GM18517 (cell line): ENCODE measurements at regions not wholly inside any gene's neighbourhood (a gene's known extent, or its start where the extent isn't known, plus 50 kb on each side); places are given as distances from the start of the nearest gene placed in this dataset.

ENCODE experiments used
- ATAC-seq: cut with Tn5 transposase; IDR thresholded peaks from one replicate; pipeline ENCODE4 v1.9.1; 2021; ENCODE audit warnings: mild to moderate bottlenecking, moderate library complexity; ENCODE audit not compliant: unreplicated experiment

DNA sequence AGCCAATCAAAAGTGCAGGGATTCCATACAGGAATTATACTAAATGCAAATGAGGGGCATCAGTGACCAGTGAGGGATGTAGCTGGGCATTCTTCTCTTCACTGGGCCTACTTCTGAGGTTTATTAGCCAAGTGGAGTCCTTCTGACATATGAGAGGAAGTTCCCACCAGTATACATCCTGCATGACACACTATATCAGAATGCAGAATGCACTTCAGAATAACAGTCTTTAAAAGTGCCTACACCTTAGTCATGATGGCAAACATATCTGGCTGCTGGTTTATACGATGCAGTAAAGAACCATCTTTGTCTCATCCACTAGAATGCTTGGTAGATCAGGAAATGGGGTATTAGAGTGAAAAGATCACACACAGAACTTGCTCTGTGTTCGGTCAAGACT is 180.3 kb upstream of the PPARGC1A start:
- ATAC-seq = no peak

DNA sequence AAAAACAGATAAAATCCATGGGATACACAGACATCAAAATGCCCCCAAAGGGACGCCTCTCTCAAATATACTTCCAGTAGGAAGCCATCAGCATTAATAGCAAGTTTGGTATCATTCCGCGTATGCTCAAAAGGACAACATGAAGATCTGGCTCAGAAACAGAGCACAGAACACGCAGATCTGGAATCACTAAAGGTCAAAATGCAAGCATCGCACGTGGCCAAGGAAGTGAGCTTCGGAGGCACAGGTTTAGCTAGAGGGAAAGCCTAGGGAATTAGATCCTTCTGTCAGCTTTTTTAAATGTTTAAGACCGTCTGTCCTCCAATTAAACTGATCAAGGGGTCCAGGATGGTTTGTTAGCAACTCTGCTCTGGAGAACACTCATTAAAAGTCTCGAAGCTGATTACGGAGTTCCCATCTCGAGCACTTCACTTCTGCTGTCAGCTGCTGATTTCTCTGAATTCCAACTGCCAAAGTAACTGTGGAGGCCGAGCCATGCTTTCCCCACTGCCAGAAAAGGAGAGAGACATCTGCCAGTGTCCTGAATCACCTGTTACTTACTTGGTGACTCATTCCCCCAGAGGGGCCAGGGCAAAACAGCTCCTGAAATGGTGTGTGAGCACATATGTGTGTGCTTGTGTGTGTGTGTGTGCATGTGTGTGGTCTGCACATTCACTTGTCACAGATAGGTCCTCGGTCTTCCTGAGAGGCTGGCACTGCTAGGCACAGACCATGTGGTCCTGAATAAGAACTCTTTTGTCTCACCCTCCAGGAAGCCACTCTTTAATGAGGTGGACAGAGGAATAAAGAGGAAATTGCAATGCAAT is 177.7 kb upstream of the PPARGC1A start:
- no peak for ATAC-seq

DNA sequence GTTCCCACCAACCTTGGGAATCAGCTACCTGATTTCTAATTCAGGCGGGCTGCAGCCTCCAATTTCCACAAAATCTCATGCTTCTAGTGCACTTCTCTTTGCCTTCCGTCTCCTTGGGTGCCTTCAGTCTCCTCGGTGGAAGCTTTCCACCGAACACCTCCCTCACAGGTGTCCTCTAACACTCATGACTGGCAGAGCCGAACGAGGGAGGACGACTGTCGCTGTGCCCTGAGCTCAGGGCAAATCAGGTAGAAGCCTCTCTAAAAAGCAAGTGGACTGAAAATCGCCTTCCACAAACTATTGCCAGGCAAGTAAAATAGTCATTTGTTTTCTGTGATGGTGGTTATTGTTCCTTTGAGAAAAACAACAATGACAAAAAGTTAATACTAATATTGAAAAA is 176.1 kb upstream of the PPARGC1A start:
- no peak for ATAC-seq

DNA sequence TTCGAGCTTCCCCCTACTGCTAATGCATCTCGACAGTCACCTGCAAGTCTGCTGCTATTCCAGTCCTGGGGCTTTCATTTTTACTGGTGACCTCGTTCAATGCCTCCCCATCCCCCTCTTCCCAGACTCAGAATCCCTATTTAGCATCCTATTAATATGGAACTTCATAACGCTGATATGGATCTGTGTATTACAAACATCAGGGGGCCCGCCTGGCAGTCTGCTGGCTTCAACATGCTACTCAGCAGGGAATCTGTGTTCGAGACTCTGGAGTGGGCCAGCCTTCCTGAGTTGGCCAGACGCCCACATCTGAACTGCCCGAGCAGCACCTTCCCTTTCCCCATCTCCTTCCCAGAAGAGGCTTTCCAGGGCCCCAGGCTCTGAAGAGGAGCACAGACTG is 173.9 kb upstream of the PPARGC1A start:
- no peak for ATAC-seq

DNA sequence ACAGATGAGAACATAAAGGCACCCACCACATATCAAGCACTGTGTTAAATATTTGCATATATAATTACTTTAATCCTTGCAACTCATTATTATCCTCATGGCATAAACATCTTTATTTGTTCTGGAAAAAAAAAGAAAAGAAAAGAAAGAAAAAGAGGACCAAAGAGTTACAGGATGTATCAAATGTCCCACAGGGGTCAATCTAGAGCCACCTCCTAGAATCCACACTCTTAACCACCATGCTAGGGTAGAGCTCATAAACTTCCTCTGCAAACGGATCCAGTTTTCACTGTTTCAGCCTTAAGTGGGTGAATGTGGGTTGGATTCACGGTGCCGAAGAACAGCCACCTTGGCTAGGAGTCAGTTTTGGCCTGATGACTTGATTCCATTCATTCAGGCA is 171.1 kb upstream of the PPARGC1A start:
- no peak for ATAC-seq

DNA sequence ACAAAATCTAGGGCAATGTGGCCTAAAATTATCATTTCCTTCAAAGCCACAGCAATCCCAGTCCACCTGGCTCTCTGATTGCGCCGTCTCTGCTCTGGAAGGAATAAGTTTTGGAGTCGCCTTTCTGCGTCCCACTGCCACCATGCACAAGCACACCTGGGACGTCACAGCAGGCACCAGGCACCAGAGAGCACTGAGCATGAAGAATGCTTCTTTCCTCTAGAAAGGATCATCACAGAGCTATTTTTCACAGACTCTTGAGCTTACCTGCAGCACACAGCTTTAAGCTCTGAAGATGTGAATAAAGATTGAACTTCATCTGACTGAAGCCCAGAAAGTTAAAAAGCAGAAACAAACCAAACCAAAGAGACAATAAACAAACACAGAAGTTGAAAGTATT is 170.0 kb upstream of the PPARGC1A start:
- no peak for ATAC-seq

DNA sequence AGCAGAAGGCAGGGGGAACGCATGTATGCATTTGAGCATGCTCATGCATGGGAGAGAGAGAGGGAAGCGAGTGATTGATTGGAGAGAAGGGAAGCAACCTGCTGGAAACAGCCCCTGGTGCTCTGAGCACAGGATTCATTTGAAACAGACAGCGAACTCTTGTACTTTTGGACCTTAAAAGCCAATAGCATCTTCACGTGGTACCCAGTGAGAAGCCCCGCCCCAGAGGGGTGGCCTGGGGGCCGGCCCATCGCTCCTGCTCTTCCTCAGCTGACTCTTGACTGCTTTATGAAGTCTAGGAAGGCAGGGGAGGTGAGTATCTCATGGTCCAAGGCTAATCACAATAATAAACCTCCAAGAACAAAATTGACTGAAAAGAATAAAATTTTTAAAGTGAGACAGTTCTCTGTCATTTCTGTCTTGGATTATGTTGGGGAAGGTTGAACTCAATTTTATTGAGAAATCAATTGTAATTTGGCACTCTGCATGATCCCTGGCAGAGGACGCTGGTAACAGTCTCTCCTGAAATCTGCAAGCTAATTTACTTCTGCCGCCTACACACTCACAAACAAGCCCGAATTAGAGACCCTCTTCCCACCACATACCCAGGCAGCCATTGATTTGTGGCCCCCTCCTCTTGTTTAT is 168.2 kb upstream of the PPARGC1A start:
- no peak for ATAC-seq

DNA sequence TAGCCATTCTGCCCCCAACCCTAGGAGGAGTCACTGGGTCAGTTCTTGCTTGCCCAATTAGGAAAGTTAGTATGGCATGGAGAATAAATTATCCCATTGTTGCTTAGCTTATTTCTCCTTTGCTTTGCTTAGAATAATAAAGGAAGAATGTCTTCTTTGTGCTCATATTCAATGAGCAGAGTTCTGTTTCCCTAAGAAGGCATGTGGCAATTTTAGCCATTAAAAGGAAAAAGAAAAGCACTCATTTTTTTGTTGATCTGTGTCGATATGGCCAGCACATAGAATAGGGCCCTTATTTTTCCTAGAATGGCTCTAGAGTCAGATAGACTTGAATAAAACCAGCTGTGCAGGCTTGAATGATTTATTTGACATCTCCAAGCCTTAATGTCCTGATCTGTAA is 166.4 kb upstream of the PPARGC1A start:
- no peak for ATAC-seq

DNA sequence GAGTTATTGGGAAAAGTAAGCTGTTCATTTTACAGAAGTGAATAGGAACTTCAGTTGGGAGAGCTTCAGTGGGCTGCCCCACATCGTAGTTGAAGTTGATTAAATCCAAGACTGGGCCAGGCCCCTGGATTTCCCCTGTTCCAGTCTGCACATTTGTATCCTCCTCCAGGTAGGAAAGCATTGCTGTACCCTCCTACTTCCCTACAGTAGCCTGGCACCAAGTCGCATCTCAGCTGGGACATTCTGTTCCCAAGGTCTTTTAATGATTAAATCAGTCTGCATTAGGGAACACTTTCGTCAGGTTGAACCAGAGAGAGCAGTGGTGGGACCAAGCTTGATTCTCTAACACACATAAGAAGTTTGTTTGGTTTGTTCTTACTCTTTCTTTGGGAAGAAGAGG is 165.8 kb upstream of the PPARGC1A start:
- ATAC-seq = no peak

DNA sequence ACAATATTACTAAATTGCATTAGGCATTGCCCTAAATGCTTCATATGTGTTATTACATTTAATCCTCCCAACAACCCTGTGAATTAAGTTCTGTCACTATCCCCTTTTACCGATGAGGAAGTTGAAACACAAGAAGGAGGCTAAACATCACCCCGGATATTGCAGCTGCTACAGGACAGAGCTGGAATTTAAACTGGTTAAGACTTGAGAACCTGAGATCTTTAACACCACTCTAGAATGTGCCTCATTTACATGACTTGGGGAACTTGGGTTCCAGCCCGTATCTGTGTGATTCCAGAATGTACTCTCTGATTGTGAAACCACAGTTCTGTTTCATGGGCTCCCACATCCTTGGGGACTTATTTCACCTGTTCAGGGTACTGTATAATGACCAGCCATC is 165.1 kb upstream of the PPARGC1A start:
- ATAC-seq = no peak

DNA sequence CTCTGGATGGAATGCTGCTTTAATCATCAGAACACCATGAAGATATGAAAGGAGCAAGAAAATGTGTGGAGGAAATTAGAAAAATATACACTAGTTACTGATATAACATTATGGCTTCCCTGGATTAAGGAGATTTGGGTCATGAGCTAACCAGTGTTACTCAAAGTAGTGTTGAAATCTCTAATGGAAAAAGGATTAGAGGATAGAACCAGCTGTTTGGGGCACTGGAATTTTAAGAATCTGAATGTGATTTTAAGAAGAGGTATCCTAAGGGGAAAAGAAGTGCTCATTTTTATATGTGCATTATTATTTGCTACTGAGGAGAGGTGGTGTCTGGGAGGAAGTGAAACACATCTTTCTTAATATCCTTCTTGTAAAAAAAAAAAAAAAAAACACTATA is 164.1 kb upstream of the PPARGC1A start:
- ATAC-seq = no peak

DNA sequence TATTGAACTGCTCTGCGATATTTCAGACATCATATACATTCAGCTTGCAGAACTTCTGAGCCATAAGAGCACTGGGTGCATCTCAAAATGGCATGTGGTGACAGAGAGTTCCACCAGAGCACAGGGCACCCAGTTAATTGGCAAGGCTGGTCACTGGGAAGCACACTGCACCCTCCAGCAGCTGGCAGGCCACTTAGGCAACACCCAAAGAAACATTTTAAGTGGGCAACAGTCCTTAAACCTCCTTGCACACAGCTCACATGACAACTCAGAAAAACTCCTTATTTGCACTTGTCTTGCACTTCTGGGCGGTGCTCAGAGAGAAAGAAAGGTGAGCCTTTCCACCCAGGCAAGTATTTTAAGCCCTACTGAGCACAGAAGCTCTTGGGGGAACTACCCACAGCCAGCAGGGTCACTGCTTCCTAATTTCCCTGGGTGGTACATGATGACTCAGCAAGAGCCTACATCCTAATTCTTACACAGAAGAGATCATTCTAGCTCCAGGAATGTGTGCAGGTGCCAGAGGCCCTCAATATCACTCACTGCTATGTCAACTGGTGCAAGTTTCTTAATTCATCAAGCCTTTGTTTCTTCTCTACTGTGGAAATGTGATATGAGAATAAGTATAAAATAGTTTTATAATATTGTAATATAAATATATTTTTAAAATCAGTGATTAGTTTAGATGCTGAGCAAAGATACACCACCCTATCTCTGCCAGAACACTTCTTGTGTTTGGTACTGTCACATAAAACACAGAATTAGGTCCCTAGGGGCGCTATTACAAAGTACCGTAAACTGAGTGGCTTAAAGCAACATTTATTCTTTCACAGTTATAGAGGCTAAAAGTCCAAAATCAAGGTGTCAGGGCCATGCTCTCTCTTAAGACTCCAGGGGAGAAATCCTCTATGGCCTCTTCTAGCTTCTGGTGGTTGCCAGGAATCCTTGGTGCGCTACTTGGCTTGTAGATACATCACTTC is 155.1 kb upstream of the PPARGC1A start:
- no peak for ATAC-seq

DNA sequence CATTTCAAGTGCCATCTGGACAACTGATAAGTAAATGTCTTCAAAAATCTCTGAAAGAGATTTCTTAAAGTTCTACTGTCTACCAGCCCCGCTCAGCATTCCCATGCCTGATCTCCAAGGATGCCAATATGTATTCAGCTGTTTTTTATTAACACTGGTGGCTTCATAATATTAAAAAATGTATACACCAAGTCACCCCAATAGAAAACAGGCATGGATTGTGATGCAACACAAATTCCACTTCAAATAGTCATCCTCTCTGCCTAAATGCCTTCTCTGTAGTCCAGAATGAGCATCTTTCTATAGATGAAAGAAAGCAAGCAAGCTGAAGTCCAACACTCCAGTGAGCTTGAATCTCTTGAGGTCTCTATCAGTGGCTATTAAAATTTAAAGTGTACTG is 152.2 kb upstream of the PPARGC1A start:
- no peak for ATAC-seq

DNA sequence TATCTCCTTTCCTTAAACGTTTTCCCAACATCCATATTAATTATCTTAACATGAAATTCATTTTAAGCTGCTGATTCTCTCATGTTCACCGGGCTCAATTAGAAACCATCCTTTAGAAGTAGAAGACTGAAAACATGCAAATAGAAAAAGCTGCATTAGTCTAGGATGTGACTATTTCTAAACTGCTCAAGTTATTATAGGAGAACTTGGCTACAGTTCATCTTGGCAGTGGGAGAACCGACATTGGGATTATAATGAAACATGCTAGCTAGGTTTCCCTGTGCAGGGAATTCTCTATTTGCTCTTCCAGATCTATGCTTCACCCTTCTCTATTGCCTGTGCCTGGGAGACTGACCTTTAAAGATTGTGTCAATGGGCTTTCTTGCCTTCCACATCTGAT is 151.0 kb upstream of the PPARGC1A start:
- no peak for ATAC-seq

DNA sequence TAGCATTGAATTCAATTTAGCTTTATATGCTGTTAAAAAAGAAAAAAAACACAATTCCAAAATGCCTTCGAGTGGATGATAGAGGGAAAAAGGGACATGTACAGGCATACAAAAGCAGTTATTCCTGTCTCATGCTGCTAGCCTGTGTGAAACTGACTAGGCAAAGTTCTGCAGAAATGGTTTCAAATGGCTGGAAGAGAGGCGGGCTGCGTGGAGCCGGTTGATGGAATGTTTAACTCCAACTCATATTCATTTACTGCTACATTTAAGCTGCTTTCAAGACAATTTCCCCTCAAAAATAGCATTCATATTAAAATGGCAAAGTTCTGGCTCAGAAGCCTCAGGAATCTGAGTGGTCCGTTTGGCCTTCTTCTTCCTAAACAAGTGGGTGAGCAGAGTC is 143.8 kb upstream of the PPARGC1A start:
- no peak for ATAC-seq

DNA sequence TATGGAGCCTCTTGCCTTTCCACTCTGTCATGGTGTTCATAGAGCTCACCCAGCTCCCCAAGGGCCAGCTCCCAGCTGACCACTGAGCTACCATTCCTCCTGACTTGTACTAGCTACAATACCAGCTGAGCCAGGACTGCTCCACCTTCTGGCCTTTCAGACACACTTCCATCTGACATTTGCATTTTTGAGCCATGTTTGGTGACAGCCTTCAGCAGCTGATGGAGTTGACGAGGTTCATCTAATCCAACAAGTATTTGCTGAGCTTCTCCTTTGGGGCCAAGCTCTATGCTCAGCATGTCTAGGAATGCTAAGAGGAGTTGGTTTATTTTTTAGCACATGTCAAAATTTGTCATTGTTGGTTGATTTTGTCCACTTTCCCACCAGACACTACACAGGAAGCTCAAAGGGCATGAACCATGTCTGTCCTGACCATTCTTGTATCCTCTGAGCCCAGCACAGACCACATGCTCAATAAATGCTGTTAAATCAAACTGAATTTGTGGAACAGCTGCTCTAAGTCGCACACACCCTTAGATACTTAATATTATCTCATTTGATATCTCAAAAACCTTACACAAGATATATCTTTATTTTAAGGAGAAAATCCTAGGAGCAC is 142.6 kb upstream of the PPARGC1A start:
- ATAC-seq = no peak

DNA sequence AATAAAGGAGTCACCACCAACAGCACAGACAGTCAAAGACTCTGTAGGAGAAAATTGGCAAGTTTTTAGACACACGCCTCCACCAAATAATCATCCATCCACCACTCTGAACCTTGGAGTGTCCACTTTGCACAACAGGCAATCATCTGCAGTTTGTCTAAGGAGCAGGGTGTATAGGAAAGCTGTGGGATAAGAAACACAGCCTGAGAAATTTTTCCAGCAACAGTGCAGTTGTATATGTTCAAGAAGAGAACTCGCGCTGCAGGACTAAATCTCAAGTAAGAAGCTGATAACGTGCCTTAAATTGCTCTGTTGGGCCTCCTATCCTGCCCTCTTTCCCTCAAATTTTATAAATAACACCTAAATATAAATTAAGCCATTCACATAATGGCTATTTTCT is 136.7 kb upstream of the PPARGC1A start:
- no peak for ATAC-seq

DNA sequence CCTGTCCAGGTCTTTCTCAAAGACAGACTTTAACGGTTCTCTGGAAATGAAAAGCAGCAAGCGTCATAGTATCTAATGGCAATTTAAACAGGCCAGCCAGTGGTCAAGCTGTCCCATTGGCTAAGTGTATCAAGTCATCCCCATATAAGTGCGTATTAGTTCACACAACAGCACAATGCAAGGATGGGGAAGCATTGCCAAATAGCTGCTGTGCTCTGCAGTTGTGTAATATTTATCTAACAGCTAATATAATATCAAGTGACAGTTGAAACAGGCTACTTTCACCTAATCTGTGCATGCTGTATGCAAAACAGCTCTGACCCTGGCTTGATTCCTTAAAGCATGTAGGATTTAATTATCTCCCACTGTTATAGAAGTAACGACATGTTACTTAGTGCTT is 134.8 kb upstream of the PPARGC1A start:
- no peak for ATAC-seq

DNA sequence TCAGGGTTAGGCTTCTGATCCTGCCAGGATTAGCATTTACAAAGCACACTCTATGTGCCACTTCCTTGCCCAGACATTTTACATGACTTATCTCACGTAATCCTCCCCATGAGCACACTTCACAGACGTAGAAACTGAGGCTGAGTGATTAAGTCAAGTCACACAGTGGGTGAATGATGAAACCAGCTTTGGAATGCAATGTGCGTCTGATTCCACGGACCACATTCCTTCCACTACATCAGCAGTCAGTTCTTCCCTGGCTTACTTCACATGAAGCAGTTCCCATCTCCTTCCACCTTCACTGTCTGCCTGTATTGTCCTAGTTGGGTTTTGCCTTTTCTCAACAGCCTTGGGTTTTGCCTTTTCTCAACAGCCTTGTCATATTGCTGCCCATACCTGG is 134.3 kb upstream of the PPARGC1A start:
- no peak for ATAC-seq

DNA sequence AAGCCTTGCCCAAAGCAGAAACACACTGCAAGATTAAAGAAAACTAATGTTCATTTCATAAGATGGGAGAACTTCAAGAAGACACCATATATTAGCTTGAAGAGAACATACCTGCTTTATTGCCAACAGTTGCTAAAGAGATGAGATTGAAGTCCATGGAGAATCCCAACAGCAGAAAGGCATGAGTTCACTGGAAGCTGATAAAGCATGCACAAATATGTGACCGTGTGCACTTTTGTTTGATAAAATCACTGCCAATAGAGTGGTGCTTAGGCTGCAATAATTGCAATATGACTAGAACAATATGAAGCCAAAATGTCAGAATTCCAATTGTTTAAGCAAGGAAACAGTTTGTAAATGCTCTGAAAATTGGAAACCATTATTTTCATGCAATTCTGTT is 125.9 kb upstream of the PPARGC1A start:
- no peak for ATAC-seq
